Skin epidermis (tissue), 12 donors: ENCODE measurements at regions not wholly inside any gene's neighbourhood (a gene's known extent, or its start where the extent isn't known, plus 50 kb on each side); places are given as distances from the start of the nearest gene placed in this dataset.
A peak's percentile ranks its signal among the peaks of the same experiment; 100 is the strongest.

ENCODE experiments used
- H3K27ac ChIP-seq, 21 experiments: fragments of 200-600 bp; sonication (generic) in 11 of 21; one replicate each; pipeline ENCODE4 v1.5.0; 2020; ENCODE audit warnings: mild to moderate bottlenecking in 3 of 21, inconsistent platforms in 2 of 21, moderate library complexity in 2 of 21
- H3K4me3 ChIP-seq, 7 experiments: fragments of 200-600 bp; sonication (generic) in 2 of 7; one replicate each; pipeline ENCODE4 v1.5.0; 2020; ENCODE audit warnings: inconsistent platforms in 2 of 7, mild to moderate bottlenecking in 2 of 7, moderate library complexity in 1 of 7

- Histone ChIP-seq H3K4me3 (no peak overlapping the region), H3K27ac (no peak overlapping the region)
Measured at GRCh38 chr11:130804306-130805076, 111.8 kb downstream of the SNX19 start.

DNA sequence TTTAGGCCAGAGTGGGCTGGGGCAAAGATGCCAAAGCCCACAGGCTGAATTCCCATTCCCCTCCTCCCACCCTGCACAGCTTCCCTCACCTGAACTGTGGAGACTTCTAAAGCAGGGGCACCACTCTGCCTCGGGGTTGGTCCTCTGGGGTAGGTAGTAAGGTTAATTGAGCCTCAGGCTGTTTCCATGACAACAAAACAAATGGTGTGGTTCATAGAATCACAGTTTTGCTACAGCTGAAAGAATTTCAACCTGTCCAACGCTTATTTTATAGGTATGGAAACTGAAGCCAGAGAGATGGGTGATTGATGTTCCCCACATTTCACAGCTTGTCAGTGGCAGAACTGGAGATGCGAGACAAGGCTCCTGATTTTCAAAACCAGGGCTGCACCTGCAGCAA lies 109.5 kb downstream of the SNX19 start:
- no peak overlapping the region for H3K4me3 ChIP-seq
- H3K27ac ChIP-seq: no peak overlapping the region

GRCh38 chr11:130808541-130808940 lies 107.7 kb downstream of the SNX19 start:
- Histone ChIP-seq H3K4me3 (no peak overlapping the region), H3K27ac (no peak overlapping the region)

DNA sequence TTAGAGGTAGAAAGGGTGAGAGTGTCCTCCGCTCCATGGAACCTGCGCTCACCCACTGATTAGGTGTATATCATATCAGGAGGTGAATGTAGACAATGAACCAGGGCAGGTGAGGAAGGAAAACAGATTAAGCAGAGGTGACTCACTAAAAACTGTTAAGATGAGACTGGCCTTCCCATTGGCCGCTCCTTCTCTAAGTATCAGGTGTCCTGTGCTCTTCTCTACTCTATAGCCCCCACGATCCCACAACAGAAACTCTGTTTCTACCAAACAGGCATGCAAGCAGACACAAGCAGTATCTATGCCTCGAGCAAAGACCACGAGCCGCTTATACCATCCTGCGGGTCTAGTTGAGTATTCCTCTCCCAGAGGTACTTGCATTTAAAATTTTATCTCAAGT lies 103.1 kb downstream of the SNX19 start:
- H3K4me3 ChIP-seq: no peak overlapping the region

DNA sequence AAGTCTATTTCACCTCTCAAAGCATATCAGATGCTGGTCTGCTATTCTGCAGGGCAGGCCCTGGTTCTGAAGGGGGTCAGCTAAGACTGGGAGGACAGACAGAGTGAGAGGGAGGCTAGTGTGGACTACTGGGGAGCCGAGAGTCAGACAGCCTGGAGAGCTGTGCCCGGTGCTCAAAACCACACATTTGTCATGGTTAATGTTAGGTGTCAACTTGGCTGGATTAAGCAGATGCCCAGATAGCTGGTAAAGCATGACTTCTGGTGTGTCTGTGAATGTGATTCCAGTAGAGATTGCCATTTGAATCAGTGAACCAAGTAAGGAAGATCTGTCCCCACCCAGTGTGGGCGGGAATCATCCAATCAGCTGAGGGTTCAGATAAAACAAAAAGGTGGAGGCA lies 102.6 kb downstream of the SNX19 start:
- no peak overlapping the region for H3K27ac ChIP-seq

More for the DNA sequence above, 103.1 kb downstream of the SNX19 start:
- H3K27ac ChIP-seq: no peak overlapping the region

GRCh38 chr11:130814440-130815096 lies 101.7 kb downstream of the SNX19 start:
- no peak overlapping the region for H3K4me3 ChIP-seq
- no peak overlapping the region for H3K27ac ChIP-seq

More for the DNA sequence above, 102.6 kb downstream of the SNX19 start:
- H3K4me3 ChIP-seq: no peak overlapping the region

DNA sequence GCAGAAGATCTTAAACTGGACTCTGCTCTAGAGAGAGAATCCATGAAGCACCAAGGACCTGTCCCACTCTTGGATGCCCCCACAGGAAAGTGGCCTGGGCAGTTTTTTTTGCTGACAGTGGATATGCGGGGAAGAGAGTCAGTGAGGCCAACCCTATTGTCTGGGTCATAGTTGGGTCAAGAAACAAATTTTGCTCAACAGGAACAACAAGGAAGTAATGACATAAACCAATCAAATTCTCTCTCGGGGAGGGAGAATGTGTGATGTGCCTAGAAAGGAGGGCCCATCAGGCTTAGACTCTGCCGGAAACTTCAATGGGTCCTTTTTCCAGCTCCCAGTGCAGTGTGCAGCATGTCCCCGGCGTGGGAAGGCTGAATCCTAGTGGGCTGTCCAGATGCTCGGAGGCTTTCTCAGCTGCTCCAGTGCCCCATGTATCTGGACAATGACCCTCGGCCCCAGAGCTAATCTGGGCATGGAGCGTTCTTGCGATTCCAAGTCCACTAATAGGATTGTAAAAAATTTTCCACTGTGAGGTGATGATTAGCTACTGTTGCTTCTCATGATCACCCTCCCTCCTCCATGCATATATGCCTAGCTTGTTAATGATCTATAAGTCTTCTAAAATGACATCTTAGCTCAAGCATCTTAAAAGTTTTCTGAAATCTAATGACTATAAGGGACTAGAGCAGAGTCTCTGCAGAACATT lies 101.0 kb downstream of the SNX19 start:
- Histone ChIP-seq H3K27ac (no peak overlapping the region), H3K4me3 (no peak overlapping the region)

- Histone ChIP-seq H3K4me3 (no peak overlapping the region), H3K27ac (no peak overlapping the region)
Measured at GRCh38 chr11:130815956-130816355, 100.3 kb downstream of the SNX19 start.

GRCh38 chr11:130816546-130817329 lies 99.5 kb downstream of the SNX19 start:
- Histone ChIP-seq H3K27ac (peak overlapping the region in 1 of 21 experiments; percentile 24), H3K4me3 (no peak overlapping the region)

GRCh38 chr11:130817330-130817944 lies 98.8 kb downstream of the SNX19 start:
- peak overlapping the region in 1 of 21 experiments; percentile 24 for H3K27ac ChIP-seq
- H3K4me3 ChIP-seq: no peak overlapping the region

- Histone ChIP-seq H3K4me3 (no peak overlapping the region), H3K27ac (no peak overlapping the region)
Measured at GRCh38 chr11:130819625-130820024, 96.7 kb downstream of the SNX19 start.
